IMR-90 (cell line): ENCODE measurements at regions not wholly inside any gene's neighbourhood (a gene's known extent, or its start where the extent isn't known, plus 50 kb on each side); places are given as distances from the start of the nearest gene placed in this dataset.

Source experiments
- ATAC-seq: fragments of 200-7000 bp; cut with Tn5 transposase; 2 replicates; pipeline ENCODE4 v1.9.1; 2020; ENCODE audit warnings: low read depth, mild to moderate bottlenecking, moderate library complexity
- BruUV-seq: library from RNA; stranded (reverse); fragments of 400-500 nt; replicated peaks from 2 replicates; lab custom pipeline; 2021; lab: Mats Ljungman, UMichigan
- CTCF ChIA-PET: fragments of 300-600 bp; formaldehyde crosslinking; extraction: SDS; loops from one replicate; lab custom pipeline; 2021; ENCODE audit warnings: antibody characterized with exemption; lab: Yijun Ruan, JAX
- POLR2A ChIA-PET: fragments of 300-600 bp; sonication (Branson Sonifier 250); formaldehyde crosslinking; loops from one replicate; lab custom pipeline; 2022; ENCODE audit warnings: antibody characterized with exemption; ENCODE audit not compliant: unreplicated experiment; lab: Charles Lee
- DNase-seq: peaks from one replicate; pipeline ENCODE4 v3.0.0; 2013
- H2AFZ ChIP-seq: replicated peaks from 2 replicates; pipeline ENCODE3; 2013; ENCODE audit warnings: low read length, mild to moderate bottlenecking; ENCODE audit not compliant: poor library complexity
- H2AK5ac ChIP-seq: 2 replicates; pipeline ENCODE4 v1.6.1; 2013; ENCODE audit warnings: low read depth, low read length, inconsistent platforms
- H2AK9ac ChIP-seq: replicated peaks from 2 replicates; pipeline ENCODE3; 2013; ENCODE audit warnings: mild to moderate bottlenecking, low read depth, low read length, moderate library complexity; ENCODE audit not compliant: poor library complexity
- H2BK120ac ChIP-seq: 2 replicates; pipeline ENCODE4 v1.6.1; 2013; ENCODE audit warnings: low read depth, low read length, inconsistent platforms
- H2BK15ac ChIP-seq: 3 replicates; pipeline ENCODE4 v1.6.1; 2013; ENCODE audit warnings: low read depth, low read length, inconsistent platforms
- H2BK20ac ChIP-seq: 2 replicates; pipeline ENCODE4 v1.6.1; 2013; ENCODE audit warnings: low read depth, mild to moderate bottlenecking, inconsistent platforms, low read length, moderate library complexity
- H2BK5ac ChIP-seq: 2 replicates; pipeline ENCODE4 v1.6.1; 2013; ENCODE audit warnings: mild to moderate bottlenecking, low read depth, low read length, inconsistent platforms; ENCODE audit not compliant: poor library complexity, severe bottlenecking
- H3K14ac ChIP-seq: replicated peaks from 2 replicates; pipeline ENCODE4 v1.6.1; 2013; ENCODE audit warnings: low read depth, low read length, inconsistent platforms
- H3K18ac ChIP-seq: 2 replicates; pipeline ENCODE4 v1.6.1; 2013; ENCODE audit warnings: low read depth, low read length, control low read depth
- H3K23ac ChIP-seq: 2 replicates; pipeline ENCODE4 v1.6.1; 2013; ENCODE audit warnings: low read depth, low read length, inconsistent platforms
- H3K27ac ChIP-seq: 2 replicates; pipeline ENCODE4 v1.5.1; 2013; ENCODE audit warnings: mild to moderate bottlenecking, control low read depth, low read length; ENCODE audit not compliant: insufficient read depth
- H3K27me3 ChIP-seq: 2 replicates; pipeline ENCODE4 v1.6.1; 2013; ENCODE audit warnings: low read length; ENCODE audit not compliant: control insufficient read depth, insufficient read depth
- H3K36me3 ChIP-seq: 2 replicates; pipeline ENCODE4 v1.6.1; 2013; ENCODE audit warnings: low read length, mixed read lengths; ENCODE audit not compliant: control insufficient read depth, insufficient read depth
- H3K4ac ChIP-seq: 2 replicates; pipeline ENCODE4 v1.6.1; 2013; ENCODE audit warnings: low read depth, low read length, inconsistent platforms
- H3K4me1 ChIP-seq: 2 replicates; pipeline ENCODE4 v1.6.1; 2013; ENCODE audit warnings: low read length, mixed read lengths; ENCODE audit not compliant: control insufficient read depth, insufficient read depth
- H3K4me2 ChIP-seq: 2 replicates; pipeline ENCODE4 v1.6.1; 2013; ENCODE audit warnings: low read depth, mild to moderate bottlenecking, control low read depth, low read length, moderate library complexity
- H3K4me3 ChIP-seq: 2 replicates; pipeline ENCODE4 v1.5.1; 2013; ENCODE audit warnings: low read depth, mild to moderate bottlenecking, control low read depth, low read length, moderate library complexity; ENCODE audit not compliant: insufficient read depth
- H3K56ac ChIP-seq: 2 replicates; pipeline ENCODE4 v1.6.1; 2013; ENCODE audit warnings: low read length, inconsistent platforms; ENCODE audit not compliant: insufficient read depth; ENCODE audit errors: extremely low read depth
- H3K79me1 ChIP-seq, 2 experiments: 2 replicates each; pipeline ENCODE4 v1.6.1; 2013; ENCODE audit warnings: low read length in 2 of 2, inconsistent platforms in 1 of 2, low read depth in 1 of 2
- H3K9ac ChIP-seq: 2 replicates; pipeline ENCODE4 v1.6.1; 2013; ENCODE audit warnings: low read depth, low read length, control low read depth
- H3K9me1 ChIP-seq: 2 replicates; pipeline ENCODE4 v1.6.1; 2013; ENCODE audit warnings: low read length, inconsistent platforms; ENCODE audit not compliant: insufficient read depth
- H3K9me3 ChIP-seq: 2 replicates; pipeline ENCODE4 v1.6.1; 2013; ENCODE audit warnings: low read length; ENCODE audit not compliant: control insufficient read depth, insufficient read depth
- H4K20me1 ChIP-seq: 2 replicates; pipeline ENCODE4 v1.6.1; 2013; ENCODE audit warnings: low read length, inconsistent platforms; ENCODE audit not compliant: insufficient read depth
- H4K5ac ChIP-seq: 2 replicates; pipeline ENCODE4 v1.6.1; 2013; ENCODE audit warnings: mild to moderate bottlenecking, low read depth, low read length, control low read depth
- H4K8ac ChIP-seq, 2 experiments: 2 replicates each; pipeline ENCODE4 v1.6.1; 2013; ENCODE audit warnings: low read depth in 2 of 2, low read length in 2 of 2, control low read depth in 1 of 2, inconsistent platforms in 1 of 2
- H4K91ac ChIP-seq: 2 replicates; pipeline ENCODE4 v1.6.1; 2013; ENCODE audit warnings: low read depth, low read length, inconsistent platforms; ENCODE audit not compliant: insufficient read depth
- CEBPB ChIP-seq: IDR thresholded peaks from 2 replicates; pipeline ENCODE4 v1.6.1; 2012; ENCODE audit warnings: low read depth, low read length, improper control_type of control experiment
- FOS ChIP-seq: fragments of 150-350 bp; IDR thresholded peaks from 2 replicates; pipeline ENCODE4 v1.6.1; 2016; ENCODE audit warnings: low read depth, low read length
- MXI1 ChIP-seq: IDR thresholded peaks from 2 replicates; pipeline ENCODE4 v1.6.1; 2012; ENCODE audit warnings: low read depth, mild to moderate bottlenecking, low read length, moderate library complexity, borderline replicate concordance
- NFE2L2 ChIP-seq: fragments of 150-350 bp; IDR thresholded peaks from 2 replicates; pipeline ENCODE4 v1.6.1; 2016; ENCODE audit warnings: low read depth, mild to moderate bottlenecking, low read length
- POLR2A ChIP-seq: IDR thresholded peaks from 2 replicates; pipeline ENCODE4 v1.6.1; 2012; ENCODE audit warnings: mild to moderate bottlenecking, low read depth, low read length
- WGBS, 2 experiments: methylation state at CpG; one replicate each; pipeline versions ENCODE4 v1.1.5 to v1.1.7; 2013; ENCODE audit warnings: missing lambda C conversion rate in 2 of 2; ENCODE audit not compliant: insufficient read length in 1 of 2; ENCODE audit errors: extremely low coverage in 2 of 2; 5-methylcytosine and 5-hydroxymethylcytosine counted together
- dilution Hi-C: fragments of 300-500 bp; cut with HindIII; formaldehyde crosslinking; loops from one replicate; pipeline ENCODE4 v1.14.3; 2018; ENCODE audit warnings: low sequenced_read_pairs; ENCODE audit not compliant: unreplicated experiment
- in situ Hi-C: fragments of 300-500 bp; cut with MboI; formaldehyde crosslinking; loops from 3 replicates; pipeline ENCODE4 v1.14.3; 2019; ENCODE audit warnings: low sequenced_read_pairs, inconsistent platforms, mixed read lengths
- intact Hi-C: fragments of 100-400 bp; cut with micrococcal nuclease; formaldehyde crosslinking; loops from 2 replicates; pipeline ENCODE4 v1.10.0; 2022

DNA sequence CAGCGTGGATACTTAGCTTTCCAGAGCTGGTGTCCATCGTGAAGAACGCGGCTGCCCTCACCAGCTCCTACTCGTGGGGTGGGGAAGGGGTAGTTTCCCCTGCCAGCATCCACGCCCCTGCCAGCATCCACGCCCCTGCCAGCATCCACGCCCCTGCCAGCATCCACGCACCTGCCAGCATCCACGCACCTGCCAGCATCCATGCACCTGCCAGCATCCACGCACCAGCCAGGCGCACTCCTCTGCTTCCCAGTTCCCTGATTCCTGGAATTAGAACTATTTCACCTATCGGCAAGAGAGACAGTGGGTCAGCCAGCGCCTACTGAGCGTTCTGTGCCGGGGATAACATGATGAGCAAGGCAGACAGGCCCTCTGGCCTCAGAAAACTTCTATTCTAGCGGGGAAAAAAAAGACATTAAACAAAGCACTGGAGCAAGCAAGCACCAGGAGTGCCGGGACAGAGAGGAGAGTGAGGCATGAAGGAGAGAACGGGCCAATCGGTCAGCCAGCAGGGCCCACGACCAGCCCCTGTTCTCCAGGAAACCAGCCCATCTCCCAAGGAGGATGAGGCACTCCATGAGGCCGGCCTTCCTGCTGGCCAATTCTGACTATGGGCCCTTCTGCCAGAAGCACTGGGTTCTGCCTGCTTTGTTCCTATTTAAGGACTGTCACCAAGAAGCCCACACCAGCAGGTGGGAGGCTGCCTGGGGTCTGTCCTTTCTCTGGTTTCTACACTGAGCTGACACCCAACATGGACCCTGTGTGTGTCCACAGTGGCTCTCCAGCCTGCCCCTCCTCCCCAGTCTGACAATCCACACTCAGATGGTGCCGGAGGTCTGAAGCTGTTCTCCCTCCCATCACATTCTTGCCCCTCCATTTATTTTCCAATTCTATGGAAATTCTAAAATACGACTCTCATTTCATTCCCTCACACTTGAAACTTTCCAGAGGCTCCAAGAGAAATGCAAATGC is 78.4 kb upstream of the SALL3 start:
- H4K91ac ChIP-seq, result no peak overlapping the region
- dilution Hi-C loops, result no loop called here
- no peaks in the 10 kb centered on the region for H3K36me3 ChIP-seq
- H3K23ac ChIP-seq, result no peak overlapping the region
- H3K9ac ChIP-seq, result no peak overlapping the region
- WGBS, 2 experiments, result 8% methylated on average over 2 of the region's 24 CpGs; no CpG with 5 or more reads in 1 of the 2 experiments
- H2BK15ac ChIP-seq, result no peak overlapping the region
- H2BK5ac ChIP-seq, result no peak overlapping the region
- no peak overlapping the region for H4K8ac ChIP-seq
- no peaks in the 10 kb centered on the region for H4K20me1 ChIP-seq
- in situ Hi-C loops, result no loop called here
- DNase-seq (no peak), ATAC-seq (no peak)
- H2BK120ac ChIP-seq, result no peak overlapping the region
- no peak overlapping the region for H3K18ac ChIP-seq
- intact Hi-C loops, result no loop called here
- no peaks in the 10 kb centered on the region for H3K27me3 ChIP-seq
- no peaks in the 10 kb centered on the region for H3K4me1 ChIP-seq
- H2AK9ac ChIP-seq, result no peak overlapping the region
- H3K4me2 ChIP-seq, result no peak overlapping the region
- no TSS peak for BruUV-seq
- no peak overlapping the region for H3K4me3 ChIP-seq
- TF ChIP-seq FOS (no peak), POLR2A (no peak), MXI1 (no peak), NFE2L2 (no peak), CEBPB (no peak)
- no peak overlapping the region for H3K14ac ChIP-seq
- ChIA-PET POLR2A (no interaction called here), CTCF (no interaction called here)
- no peak overlapping the region for H2BK20ac ChIP-seq
- no peaks in the 10 kb centered on the region for H3K79me1 ChIP-seq
- no peak overlapping the region for H3K56ac ChIP-seq
- no peak overlapping the region for H3K4ac ChIP-seq
- no peak overlapping the region for H4K5ac ChIP-seq
- no peak overlapping the region for H3K27ac ChIP-seq
- H3K9me1 ChIP-seq, result no peaks in the 10 kb centered on the region
- H2AK5ac ChIP-seq, result no peak overlapping the region
- H3K9me3 ChIP-seq, result peaks cover 57% of the 10 kb centered on the region
- no peak overlapping the region for H2AFZ ChIP-seq
